Ascending aorta (tissue), 2 donors: ENCODE measurements at regions not wholly inside any gene's neighbourhood (a gene's known extent, or its start where the extent isn't known, plus 50 kb on each side); places are given as distances from the start of the nearest gene placed in this dataset.

ENCODE experiments used
- DNase-seq, 2 donors: peaks; one replicate each; pipeline ENCODE4 v3.0.0-alpha.2; 2019; ENCODE audit warnings: low spot score in 2 of 2
- H3K27ac ChIP-seq, 2 donors: fragments of 200-600 bp; sonication (generic); one replicate each; pipeline ENCODE4 v1.5.1; 2016 to 2017; ENCODE audit warnings: mild to moderate bottlenecking in 1 of 2
- H3K27me3 ChIP-seq: fragments of 200-600 bp; sonication (generic); one replicate; pipeline ENCODE4 v1.5.1; 2017
- H3K36me3 ChIP-seq, 2 donors: fragments of 200-600 bp; sonication (generic); one replicate each; pipeline ENCODE4 v1.5.1; 2016
- H3K4me1 ChIP-seq, 2 donors: fragments of 200-600 bp; sonication (generic); one replicate each; pipeline ENCODE4 v1.5.1; 2016 to 2017; ENCODE audit warnings: mild to moderate bottlenecking in 1 of 2
- H3K4me3 ChIP-seq, 2 donors: fragments of 200-600 bp; sonication (generic); one replicate each; pipeline ENCODE4 v1.5.1; 2016 to 2017; ENCODE audit warnings: mild to moderate bottlenecking in 1 of 2
- H3K9me3 ChIP-seq, 2 donors: fragments of 200-600 bp; sonication (generic); one replicate each; pipeline ENCODE4 v1.5.1; 2016
- intact Hi-C: fragments of 100-400 bp; cut with DNase I; formaldehyde crosslinking; loops from one replicate; pipeline ENCODE4 v1.15.1; 2023
- TF ChIP-seq, protein P1 (sequence below), 3 experiments: fragments of 200-600 bp in 2 of 3; fragments of 450-650 bp in 1 of 3; sonication (generic) in 2 of 3; IDR thresholded peaks; one replicate each; pipeline ENCODE4 v1.5.1; 2016 to 2019; ENCODE audit warnings: antibody characterized with exemption in 3 of 3, mild to moderate bottlenecking in 1 of 3, moderate library complexity in 1 of 3

DNA sequence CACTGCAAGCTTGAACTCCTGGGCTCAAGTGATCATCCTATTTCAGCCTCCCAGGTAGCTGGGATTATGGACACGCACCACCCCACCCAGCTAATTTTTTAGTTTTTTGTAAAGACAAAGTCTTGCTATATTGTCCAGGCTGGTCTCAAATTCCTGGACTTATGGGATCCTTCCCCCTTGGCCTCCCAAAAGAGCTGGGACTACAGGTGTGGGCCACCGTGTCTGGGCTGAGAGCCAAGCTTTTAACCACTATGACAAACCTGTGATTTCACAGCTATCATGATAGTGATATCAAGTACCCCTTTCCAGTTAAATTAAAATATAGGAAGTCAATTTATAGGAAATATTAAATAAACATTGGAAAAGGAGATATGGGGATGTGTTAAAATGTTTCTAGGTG lies 74.6 kb upstream of the IRX6 start:
- Histone ChIP-seq H3K4me3 (no peak overlapping the region), H3K27me3 (no peaks in the 10 kb centered on the region), H3K36me3 (no peaks in the 10 kb centered on the region), H3K4me1 (no peaks in the 10 kb centered on the region), H3K9me3 (no peaks in the 10 kb centered on the region), H3K27ac (no peak overlapping the region)
- intact Hi-C loops, result no loop called here
- no peak for DNase-seq
- TF ChIP-seq, protein P1, sequence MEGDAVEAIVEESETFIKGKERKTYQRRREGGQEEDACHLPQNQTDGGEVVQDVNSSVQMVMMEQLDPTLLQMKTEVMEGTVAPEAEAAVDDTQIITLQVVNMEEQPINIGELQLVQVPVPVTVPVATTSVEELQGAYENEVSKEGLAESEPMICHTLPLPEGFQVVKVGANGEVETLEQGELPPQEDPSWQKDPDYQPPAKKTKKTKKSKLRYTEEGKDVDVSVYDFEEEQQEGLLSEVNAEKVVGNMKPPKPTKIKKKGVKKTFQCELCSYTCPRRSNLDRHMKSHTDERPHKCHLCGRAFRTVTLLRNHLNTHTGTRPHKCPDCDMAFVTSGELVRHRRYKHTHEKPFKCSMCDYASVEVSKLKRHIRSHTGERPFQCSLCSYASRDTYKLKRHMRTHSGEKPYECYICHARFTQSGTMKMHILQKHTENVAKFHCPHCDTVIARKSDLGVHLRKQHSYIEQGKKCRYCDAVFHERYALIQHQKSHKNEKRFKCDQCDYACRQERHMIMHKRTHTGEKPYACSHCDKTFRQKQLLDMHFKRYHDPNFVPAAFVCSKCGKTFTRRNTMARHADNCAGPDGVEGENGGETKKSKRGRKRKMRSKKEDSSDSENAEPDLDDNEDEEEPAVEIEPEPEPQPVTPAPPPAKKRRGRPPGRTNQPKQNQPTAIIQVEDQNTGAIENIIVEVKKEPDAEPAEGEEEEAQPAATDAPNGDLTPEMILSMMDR (IDR thresholded peaks at IDR 0.05), result no peak

DNA sequence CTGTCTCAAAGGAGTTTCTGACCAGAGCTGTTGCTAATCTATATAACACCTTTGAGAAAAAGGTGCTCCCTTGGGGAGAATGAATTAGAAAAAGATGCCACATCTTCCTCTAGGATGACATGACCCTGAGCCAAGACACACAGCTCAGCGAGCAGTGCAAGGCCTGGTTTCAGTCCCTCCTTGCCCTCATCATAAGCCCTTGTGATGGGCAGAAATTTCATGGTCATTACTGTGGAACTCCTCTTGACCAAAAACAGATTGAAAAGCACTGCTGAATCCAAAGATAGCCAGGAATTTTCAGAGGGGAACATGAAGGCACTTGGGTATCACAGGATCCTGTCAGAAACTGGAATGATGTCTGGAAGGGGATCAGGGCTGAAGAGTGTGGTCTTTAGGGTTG lies 74.1 kb upstream of the IRX6 start:
- TF ChIP-seq, protein P1 (IDR thresholded peaks at IDR 0.05), result no peak
- Histone ChIP-seq H3K36me3 (no peaks in the 10 kb centered on the region), H3K27ac (no peak overlapping the region), H3K9me3 (no peaks in the 10 kb centered on the region), H3K4me3 (no peak overlapping the region), H3K4me1 (no peaks in the 10 kb centered on the region), H3K27me3 (no peaks in the 10 kb centered on the region)
- no peak for DNase-seq
- intact Hi-C loops, result no loop called here

DNA sequence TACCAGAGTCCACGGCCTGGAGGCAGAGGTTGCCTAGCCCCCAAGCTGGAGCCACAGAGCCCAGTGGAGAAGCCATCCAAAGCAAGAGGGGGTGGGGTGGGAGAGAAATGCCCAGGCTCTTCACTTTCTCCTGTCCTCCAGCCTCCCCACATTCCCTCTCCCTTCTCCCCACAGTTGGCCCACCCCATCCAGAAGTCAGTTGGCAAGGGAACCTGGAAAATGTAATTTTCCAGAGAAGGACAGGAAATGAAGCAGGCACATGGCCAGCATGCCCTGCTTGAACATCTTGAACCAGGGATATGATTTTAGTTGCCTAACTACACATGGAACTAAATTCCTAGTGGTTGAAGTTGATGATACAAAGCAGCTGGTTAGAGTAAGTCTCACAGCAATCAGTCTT lies 73.3 kb upstream of the IRX6 start:
- Histone ChIP-seq H3K4me3 (no peak overlapping the region), H3K27me3 (no peaks in the 10 kb centered on the region), H3K36me3 (no peaks in the 10 kb centered on the region), H3K27ac (no peak overlapping the region), H3K9me3 (no peaks in the 10 kb centered on the region), H3K4me1 (no peaks in the 10 kb centered on the region)
- DNase-seq, result no peak
- intact Hi-C loops, result no loop called here
- TF ChIP-seq, protein P1 (IDR thresholded peaks at IDR 0.05), result no peak

DNA sequence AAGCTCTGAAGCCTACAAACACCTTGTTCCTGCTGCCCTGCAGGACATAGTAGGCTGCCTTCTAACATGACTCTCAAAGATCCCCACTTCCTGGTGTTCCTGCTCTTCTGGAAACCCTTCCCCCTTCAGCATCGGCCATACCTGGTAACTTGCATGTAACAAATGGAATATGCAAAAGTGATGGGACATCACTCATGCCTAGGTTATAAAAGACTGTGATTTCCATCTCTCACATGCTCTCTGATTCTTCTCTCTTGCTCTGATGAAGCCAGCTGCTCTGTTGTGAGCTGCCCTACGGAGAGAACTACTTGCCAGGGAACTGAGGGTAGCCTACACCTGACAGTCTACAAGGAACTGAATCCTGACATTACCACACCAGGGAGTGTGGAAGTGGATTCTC lies 72.9 kb upstream of the IRX6 start:
- H3K4me3 ChIP-seq, result no peak overlapping the region
- TF ChIP-seq, protein P1 (IDR thresholded peaks at IDR 0.05), result no peak
- intact Hi-C loops, result no loop called here
- DNase-seq, result no peak
- no peaks in the 10 kb centered on the region for H3K27me3 ChIP-seq
- no peaks in the 10 kb centered on the region for H3K4me1 ChIP-seq
- no peaks in the 10 kb centered on the region for H3K9me3 ChIP-seq
- H3K27ac ChIP-seq, result no peak overlapping the region
- H3K36me3 ChIP-seq, result no peaks in the 10 kb centered on the region

DNA sequence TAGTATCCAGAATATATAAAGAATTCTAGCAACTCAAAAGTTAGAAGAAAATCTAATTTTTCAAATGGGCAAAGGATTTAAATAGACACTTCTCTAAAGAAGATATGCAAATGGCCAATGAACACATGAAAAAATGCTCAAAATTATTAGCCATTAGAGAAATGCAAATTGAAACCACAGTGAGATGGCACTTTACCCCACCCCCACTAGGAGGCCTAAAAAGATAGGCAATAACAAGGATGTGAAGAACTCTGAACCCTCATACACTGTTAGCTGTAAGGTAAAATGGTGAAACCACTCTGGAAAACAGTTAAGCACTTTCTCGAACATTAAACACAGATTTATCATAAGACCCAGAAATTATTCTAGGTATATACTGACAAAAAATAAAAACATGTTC lies 71.4 kb upstream of the IRX6 start:
- H3K27me3 ChIP-seq, result no peaks in the 10 kb centered on the region
- no peak for DNase-seq
- intact Hi-C loops, result no loop called here

DNA sequence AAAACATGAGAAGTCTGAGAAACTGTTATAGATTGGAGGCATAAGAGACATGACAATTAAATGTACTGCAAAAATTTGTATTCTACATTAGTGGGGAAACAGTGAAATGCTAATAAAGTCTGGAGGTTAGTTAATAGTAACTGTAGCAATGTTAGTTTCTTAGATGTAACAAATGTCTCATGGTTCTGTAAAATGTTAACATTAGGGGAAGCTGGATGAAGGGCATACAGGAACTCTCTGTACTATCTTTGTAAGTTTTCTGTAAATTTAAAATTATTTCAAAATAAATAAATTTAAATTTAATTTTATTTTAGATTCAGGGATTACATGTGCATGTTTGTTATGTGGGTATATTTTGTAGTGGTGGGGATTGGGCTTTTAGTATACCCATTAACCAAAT lies 70.0 kb upstream of the IRX6 start:
- no peaks in the 10 kb centered on the region for H3K27me3 ChIP-seq
- H3K4me1 ChIP-seq, result no peaks in the 10 kb centered on the region
- H3K4me3 ChIP-seq, result no peak overlapping the region
- no peaks in the 10 kb centered on the region for H3K9me3 ChIP-seq
- TF ChIP-seq, protein P1 (IDR thresholded peaks at IDR 0.05), result no peak
- intact Hi-C loops, result no loop called here
- no peak overlapping the region for H3K27ac ChIP-seq
- no peak for DNase-seq
- no peaks in the 10 kb centered on the region for H3K36me3 ChIP-seq

More for the DNA sequence above, 71.4 kb upstream of the IRX6 start:
- no peak overlapping the region for H3K27ac ChIP-seq
- TF ChIP-seq, protein P1 (IDR thresholded peaks at IDR 0.05), result no peak
- H3K4me3 ChIP-seq, result no peak overlapping the region
- no peaks in the 10 kb centered on the region for H3K9me3 ChIP-seq
- H3K4me1 ChIP-seq, result no peaks in the 10 kb centered on the region
- H3K36me3 ChIP-seq, result no peaks in the 10 kb centered on the region
